GM18511 (cell line): ENCODE measurements at regions not wholly inside any gene's neighbourhood (a gene's known extent, or its start where the extent isn't known, plus 50 kb on each side); places are given as distances from the start of the nearest gene placed in this dataset.
"Not testable (repeated sequence)": the region's sequence is repeated elsewhere in the genome, so short reads cannot be mapped to it uniquely, and the experiment has no call there.

Experiments
- ATAC-seq: cut with Tn5 transposase; IDR thresholded peaks from one replicate; pipeline ENCODE4 v1.9.1; 2021; ENCODE audit warnings: mild to moderate bottlenecking, moderate library complexity; ENCODE audit not compliant: unreplicated experiment

DNA sequence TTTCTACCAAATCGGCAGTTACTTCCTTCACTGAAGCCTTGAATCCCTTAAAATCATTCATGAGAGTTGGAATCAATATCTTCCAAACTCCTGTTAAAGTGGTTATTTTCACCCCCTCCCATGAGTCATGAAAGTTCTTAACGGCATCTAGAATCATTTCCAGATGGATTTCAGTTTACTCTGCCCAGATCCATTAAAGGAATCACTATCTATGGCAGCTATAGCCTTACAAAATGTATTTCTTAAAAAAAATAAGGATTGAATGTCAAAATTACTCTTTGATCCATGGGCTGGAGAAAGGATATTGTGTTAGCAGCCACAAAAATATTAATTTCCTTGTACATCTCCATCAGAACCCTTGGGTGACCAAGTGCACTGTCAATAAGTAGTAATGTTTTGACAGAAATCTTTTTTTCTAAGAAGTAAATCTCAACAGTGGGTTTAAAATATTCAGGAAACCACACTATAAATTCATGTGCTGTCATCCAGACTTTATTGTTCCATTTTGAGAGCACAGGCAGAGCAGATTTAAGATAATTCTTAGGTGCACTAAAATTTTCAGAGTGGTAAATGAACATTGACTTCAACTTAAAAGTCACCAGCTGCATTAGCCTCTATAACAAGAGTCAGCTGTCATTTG lies 767.7 kb downstream of the DTWD2 start:
- no peak for ATAC-seq

DNA sequence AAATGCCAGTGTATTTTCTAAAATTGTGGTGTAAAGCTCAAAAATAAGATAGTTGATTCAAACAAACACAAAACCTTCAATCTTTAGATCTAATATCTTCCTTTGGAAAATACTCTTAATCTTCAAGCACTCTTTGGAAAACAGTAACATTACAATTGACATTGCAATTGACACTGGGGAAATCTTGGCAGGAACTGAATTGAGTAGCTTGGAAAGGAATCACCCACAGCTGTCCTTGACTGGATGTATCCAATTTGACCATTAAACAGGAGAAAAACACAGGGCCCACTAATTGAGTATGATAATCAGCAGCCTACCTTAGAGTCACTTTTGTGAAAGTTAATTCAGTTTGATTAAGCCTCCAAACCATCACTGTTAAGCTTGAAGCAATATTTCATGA lies 776.7 kb downstream of the DTWD2 start:
- no peak for ATAC-seq

DNA sequence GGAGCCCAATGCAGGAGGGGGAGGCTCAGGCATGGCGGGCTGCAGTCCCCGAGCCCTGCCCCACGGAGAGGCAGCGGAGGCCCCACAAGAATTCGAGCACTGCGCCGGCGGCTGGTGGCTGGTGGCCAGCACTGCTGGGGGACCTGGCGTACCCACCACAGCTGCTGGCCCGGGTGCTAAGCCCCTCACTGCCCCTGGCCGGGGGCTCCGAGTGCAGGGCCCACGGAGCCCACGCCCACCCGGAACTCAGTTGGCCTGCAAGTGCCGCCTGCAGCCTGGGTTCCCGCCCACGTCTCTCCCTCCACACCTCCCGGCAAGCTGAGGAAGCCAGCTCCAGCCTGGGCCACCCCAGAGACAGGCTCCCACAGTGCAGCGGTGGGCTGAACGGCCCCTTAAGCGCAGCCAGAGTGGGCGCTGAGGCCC lies 780.3 kb downstream of the DTWD2 start:
- no peak for ATAC-seq

DNA sequence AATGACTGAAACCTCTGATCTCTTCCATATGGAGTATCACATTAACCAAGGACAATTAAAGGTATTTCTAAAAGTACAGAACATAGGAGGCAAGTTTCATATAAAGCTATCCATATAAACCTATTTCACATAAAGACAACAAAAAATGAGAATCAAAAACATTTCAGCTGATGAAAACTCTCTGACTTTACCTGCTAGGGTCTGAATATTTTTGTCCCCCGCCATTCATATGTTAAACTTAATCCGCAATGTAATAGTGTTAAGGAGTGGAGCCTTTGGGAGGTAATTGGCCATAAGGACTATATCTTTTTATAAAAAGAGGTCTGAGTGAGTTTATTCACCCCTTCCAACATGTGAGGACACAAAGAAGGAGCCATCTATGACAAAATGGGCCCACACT lies 788.5 kb downstream of the DTWD2 start:
- ATAC-seq = no peak

DNA sequence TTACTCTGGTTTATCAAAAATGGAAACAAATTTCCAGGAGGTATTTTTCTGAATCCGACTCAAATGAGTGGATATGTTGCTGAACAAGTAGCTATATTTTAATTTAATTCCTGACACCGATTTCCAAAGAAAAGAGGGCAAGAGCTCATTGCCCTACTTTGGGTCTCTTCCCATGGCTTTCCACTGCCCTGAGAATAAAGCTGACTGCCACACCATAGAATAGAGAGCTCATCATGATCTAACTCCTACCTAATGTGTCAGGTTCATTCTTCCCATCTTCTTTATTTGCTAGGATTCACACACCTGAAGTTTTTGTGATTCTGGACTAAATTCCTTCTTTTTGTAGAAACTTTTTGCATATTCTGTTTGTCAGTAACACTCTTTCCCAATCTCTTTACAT lies 792.1 kb downstream of the DTWD2 start:
- ATAC-seq = no peak

DNA sequence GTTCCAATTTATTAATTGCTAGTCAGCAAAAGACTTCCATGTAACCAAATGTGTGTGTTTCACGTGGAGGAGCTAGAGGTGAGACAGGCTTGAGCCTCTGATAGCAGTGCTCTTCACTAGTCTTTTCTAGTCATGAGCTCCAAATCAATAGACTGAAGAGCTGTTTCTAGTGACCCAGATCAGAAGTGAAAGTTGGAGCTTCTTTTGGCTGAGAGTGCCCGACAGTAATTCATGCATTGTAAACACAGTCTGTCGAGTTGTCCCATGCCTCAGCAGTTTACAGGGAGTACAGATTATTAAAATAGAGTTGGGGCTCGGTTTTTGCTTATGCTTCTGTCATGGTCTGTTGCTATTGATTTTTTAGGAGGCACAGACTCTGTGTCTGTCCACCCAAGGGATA lies 793.1 kb downstream of the DTWD2 start:
- no peak for ATAC-seq

DNA sequence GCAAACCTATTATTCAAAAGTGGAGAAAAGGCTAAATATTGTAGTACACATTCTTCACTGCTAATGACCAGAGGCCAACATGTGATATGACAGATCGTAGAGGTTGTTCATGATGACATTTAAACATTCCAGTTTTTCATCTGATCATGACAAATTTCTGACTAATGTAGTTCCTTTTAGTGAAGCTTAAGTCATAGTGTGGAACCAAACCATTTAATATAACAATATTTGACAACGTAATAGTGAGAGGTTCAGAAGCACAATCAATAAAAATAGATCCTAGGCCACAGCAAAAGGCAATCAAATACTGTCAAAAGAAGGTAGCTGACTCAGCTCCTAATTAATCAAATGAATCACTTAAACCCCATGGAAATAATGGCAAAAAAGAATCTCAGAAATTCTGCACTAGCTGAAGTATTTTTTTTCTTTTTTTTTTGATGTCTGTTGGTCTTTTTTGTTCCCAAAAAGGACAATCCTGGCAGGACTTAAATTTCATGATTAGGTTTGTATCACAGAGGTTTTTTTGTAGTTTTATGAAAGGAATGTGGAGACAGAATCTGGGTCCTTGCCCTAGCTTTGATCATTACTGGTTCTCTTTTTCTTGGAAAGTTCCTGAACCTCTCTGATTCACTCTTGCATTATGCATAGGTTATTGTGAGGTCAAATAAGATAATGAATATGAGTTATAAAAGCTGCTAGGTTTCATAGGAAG lies 795.0 kb downstream of the DTWD2 start:
- no peak for ATAC-seq

DNA sequence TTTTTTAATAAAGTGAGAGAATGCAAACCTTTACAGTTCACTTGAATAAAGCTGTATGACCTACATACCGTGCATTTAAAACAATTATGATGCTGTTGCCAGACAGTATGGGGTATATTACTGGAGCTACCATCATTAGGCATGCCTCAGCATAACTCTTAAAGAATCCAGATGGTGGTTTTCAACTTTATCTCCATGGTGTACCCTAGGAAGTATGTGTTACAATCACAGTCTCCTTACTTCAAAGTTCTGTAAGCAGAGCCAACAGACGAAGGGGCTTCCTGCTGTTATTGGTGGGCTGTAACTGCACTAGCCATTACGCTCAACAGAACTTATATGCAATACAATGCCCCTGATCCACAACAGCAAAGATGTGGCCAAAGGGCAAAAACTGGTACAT lies 803.3 kb downstream of the DTWD2 start:
- ATAC-seq = no peak

DNA sequence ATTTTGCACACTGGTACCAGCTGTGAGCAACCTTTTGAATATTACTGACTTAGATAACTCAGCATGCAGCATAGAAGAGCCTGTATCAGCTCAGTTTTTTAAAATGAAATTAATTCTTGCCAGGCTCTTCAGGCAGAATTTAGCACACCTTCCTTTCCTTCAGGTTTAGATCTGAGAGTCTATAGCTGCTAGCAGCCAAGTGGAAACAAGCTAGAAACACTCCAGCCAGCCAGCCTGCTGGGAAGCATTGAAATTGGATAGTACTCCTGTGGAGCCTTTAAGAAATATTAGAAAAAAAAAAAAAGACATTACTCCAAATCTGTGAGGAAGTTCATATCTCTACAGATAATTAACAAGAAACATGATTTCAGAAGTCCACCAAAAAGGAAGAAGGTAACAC lies 812.2 kb downstream of the DTWD2 start:
- ATAC-seq = no peak

DNA sequence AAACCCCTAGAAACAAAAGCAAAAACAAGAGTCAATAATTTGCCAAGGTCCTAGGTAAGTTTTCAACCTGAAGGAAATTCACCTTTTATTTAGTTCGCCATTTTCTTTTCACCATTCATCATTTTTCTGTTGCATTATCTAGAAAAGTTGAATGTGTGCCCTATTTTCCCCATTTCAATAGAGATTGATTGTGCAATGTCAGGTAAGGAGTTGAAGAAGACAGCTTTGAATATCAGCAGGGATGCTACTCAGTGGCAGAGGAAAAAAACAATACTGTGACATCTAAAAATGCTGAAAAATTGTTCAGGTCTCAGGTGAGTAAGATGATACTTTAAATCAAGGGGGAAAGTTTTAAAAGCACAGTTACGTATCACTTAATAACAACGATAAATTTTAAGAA lies 813.7 kb downstream of the DTWD2 start:
- no peak for ATAC-seq

DNA sequence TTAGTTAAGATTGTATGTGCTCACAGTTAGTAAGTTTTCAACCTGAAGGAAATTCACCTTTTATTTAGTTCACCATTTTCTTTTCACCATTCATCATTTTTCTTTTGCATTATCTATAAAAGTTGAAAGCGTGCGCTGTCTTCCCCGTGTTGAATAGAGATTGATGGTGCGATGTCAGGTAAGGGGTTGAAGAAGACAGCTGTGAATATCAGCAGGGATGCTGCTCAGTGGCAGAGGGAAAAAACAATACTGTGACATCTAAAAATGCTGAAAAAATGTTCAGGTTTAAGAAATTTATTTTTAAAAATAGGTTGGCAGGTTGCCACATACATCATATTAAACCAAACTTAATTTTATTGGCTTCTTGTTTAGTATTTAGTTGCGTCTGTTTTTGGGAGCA lies 815.0 kb downstream of the DTWD2 start:
- ATAC-seq = no peak

DNA sequence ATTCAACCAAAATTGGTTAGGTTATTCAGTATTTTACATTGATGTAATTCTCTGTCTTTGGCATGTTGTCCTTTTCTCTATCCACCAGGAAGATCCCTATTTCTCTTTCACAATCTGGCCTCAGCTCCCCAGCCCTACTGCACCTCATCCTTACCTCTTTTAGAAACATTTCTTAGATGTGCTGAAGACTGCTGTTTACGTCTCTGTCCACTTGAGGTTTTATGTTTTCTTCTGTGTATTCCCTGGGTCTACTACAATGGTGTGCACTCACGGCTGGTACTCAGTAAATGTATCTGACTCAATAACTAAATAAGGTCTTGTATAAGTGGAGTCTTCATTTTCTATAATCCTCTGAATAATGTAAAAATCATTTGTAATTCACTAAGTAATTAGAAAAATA lies 822.7 kb downstream of the DTWD2 start:
- no peak for ATAC-seq

DNA sequence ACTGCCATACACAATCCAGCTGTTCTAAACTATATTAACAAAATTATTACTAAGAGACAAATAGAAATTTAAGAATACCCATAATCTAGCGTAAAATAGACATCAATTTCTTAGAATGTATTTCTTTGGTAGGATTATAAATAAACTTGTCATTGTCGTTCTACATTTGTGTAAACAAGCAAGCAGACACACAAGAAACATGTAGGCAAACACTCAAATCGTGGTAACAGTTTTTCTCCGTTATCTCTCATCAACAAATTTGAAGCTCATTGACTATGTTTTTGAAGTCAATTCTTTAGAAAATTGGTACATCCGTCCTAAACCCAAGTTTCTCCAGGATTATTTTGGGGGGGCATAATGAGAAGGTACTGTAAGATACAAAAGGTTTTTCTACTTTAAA lies 832.2 kb downstream of the DTWD2 start:
- ATAC-seq = no peak

DNA sequence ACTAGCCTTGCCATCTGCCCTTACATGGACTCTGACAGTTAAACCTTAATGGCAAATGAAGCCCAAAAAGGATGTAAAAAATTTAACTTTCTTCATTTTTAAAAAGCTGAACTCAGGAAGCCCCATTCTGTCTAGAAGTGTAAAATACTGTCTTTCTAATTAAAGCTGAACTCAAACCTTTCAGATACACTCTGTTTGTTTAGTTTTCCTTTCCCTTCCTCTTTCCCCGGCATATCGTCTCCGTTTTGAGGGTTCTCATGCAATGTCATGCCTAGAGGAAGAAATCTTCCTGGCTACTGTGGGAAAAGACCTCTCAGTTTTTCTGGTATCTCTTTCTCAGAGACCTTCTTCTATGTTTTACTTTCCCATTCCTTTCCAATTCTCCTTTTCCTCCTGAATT lies 841.5 kb downstream of the DTWD2 start:
- no peak for ATAC-seq

DNA sequence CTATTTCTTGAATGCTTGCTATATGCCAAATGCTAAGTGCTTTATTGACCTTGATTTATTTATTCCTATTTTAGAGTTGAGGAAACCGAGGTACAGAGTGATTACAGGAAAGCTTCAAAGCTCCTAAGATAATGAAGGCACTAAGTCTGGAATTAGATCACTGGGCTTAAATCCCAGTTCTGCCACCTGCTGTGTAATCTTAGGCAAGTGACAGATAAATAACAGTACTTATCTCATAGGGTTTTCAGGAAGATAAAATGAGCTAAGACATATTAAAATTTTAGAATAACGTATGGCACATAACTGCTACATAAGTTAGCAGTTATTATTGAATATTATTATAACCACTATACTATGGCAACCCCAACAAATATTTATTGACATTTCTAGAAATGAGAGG lies 843.8 kb downstream of the DTWD2 start:
- ATAC-seq = no peak

DNA sequence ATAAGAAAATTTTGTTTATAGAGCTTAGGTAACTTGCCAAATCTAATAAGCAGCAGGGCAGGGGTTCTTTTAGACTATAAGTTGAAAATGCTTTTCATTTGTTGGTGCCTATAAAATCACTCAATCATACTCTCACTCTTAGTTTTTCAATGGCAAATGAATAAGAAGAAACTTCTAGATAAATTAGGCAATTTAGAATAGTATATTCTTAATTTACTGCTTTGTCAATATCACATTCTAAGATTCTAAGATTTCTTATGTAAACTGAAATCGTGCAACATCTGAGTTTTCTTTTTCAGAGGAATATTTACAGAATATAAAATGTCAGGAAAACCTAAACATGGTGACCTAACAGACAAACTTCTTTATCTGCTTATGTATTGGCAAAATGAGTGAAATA lies 849.0 kb downstream of the DTWD2 start:
- ATAC-seq = no peak

DNA sequence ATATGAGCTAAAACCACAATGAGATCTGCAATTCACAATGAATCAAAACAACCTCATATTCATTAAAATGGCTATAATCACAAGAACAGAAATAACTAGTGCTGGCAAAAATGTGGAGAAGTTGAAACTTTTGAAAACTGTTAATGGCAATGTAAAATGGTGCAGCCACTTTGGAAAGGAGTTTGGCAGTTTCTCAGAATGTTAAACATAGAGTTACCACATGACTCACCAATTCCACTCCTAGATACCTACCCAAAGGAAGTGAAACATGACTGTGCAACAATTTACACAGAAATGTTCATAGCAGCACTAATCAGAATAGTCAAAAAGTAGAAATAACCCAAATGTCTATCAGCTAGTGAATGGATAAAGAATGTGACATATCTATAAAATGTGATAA lies 862.2 kb downstream of the DTWD2 start:
- ATAC-seq = no peak

DNA sequence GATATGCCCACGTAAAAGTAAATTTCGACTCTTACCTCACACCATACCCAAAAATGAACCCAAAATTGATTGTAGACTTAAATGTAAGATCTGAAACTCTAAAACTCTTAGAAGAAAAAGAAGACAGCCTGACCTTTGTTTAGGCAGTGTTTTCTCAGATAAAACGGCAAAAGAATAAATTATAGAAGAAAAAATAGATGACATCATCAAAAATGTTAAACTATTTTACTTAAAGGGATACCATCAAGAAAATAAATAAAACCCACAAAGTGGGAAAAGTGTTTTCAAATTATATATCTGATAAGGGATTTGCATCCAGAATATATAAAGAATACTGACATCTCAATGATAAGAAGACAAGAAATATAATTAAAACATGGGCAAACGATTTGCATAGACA lies 862.7 kb downstream of the DTWD2 start:
- ATAC-seq = no peak

DNA sequence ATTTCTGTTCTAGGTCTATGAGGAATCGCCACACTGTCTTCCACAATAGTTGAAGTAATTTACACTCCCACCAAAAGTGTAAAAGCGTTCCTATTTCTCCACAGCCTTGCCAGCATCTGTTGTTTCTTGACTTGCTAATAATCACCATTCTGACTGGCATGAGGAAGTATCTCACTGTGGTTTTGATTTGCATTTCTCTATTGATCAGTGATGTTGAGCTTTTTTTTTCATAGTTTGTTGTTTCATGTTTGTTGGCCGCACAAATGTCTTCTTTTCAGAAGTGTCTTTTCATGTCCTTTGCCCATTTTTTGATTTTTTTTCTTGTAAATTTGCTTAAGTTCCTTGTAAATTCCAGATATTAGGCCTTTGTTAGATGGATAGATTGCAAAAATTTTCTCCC lies 867.1 kb downstream of the DTWD2 start:
- no peak for ATAC-seq

DNA sequence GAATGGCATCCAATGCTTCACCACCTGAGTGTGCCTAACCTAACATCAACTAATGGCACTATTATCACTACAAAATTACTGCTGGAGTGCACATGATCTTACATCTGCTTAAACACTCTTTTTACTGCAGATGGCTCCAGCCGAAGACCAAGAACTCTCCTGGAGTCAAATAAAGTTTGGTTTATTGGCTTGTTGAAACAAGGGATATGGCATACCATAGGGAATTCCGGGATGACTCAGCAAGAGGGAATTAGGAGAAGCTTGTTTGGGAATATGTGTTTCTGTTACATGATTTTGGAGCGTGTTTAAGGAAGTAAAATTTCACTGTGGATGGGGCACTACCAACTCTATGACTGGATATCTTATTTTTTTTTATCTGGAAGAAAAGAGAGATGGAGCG lies 872.6 kb downstream of the DTWD2 start:
- ATAC-seq = no peak

DNA sequence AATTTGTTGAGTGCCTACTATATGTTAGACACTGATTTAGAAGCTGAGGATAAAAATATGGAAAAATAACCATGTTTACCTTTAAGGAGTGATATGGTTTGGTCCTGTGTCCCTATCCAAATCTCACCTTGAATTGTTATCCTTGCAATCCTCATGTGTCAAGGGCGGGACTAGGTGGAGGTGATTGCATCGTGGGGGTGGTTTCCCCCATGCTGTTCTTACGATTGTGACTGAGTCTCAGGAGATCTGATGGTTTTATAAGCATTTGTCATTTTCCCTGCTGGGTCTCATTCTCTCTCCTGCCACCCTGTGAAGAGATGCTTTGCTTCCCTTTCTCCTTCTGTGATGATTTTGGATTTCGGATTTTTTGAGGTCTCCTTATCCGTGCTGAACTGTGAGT lies 876.4 kb downstream of the DTWD2 start:
- no peak for ATAC-seq

DNA sequence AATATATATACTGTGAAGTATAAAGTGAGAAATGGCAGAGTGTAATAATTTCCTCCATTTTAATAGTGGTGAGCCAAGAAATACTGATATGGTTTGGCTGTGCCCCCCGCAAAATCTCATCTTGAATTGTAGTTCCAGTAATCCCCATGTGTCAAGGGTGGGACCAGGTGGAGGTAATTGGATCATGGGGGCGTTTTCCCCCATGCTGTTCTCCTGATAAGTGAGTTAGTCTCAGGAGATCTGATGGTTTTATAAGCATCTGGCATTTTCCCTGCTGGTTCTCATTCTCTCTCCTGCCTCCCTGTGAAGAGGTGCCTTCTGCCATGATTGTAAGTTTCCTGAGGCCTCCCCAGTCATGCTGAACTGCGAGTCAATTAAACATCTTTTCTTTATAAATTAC lies 881.1 kb downstream of the DTWD2 start:
- not testable (repeated sequence) for ATAC-seq

DNA sequence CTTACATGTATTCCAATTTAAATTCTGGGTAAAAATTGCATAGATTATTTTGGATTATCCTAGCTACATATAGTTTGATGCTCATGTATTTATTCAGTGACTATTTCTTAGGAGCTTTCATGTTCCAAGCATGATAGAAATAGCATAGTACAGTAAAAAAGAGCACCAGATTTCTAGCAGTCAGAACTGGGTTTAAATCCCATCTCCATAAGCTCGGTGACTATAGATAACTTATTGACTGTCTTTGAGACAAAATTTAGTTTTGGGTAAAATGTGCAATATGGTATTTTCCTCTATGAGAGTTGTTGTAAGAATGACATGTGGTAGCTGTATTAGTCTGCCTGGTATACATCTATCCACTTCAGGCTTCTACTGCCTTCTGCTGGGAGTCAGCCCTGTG lies 889.6 kb downstream of the DTWD2 start:
- no peak for ATAC-seq
